Keratinocyte (primary cell): ENCODE measurements at regions not wholly inside any gene's neighbourhood (a gene's known extent, or its start where the extent isn't known, plus 50 kb on each side); places are given as distances from the start of the nearest gene placed in this dataset.

Experiments
- DNase-seq: peaks from one replicate; pipeline ENCODE4 v3.0.0-alpha.2; 2011; ENCODE audit warnings: low read depth, missing footprints, low spot score
- FAIRE-seq: peaks from 2 replicates; lab custom pipeline; 2011; peaks lifted over from hg19 to GRCh38; lab: Jason Lieb, UNC
- H2AFZ ChIP-seq: 2 replicates; pipeline ENCODE4 v1.6.0; 2012; ENCODE audit warnings: low read length, control low read depth, inconsistent platforms; ENCODE audit not compliant: control insufficient read depth
- H3K27ac ChIP-seq: 2 replicates; pipeline ENCODE4 v1.5.1; 2011; ENCODE audit warnings: low read length; ENCODE audit not compliant: control insufficient read depth, insufficient read depth
- H3K27me3 ChIP-seq: 3 replicates; pipeline ENCODE4 v1.6.0; 2011; ENCODE audit warnings: low read length; ENCODE audit not compliant: control insufficient read depth, insufficient read depth; ENCODE audit errors: extremely low read depth
- H3K36me3 ChIP-seq, 2 experiments: 2 replicates in 1 of 2; 3 replicates in 1 of 2; pipeline ENCODE4 v1.5.1; 2011; ENCODE audit warnings: low read length in 2 of 2, mild to moderate bottlenecking in 1 of 2; ENCODE audit not compliant: control insufficient read depth in 2 of 2, insufficient read depth in 2 of 2; ENCODE audit errors: extremely low read depth in 1 of 2
- H3K4me1 ChIP-seq: 3 replicates; pipeline ENCODE4 v1.5.1; 2011; ENCODE audit warnings: low read length; ENCODE audit not compliant: control insufficient read depth, insufficient read depth; ENCODE audit errors: extremely low read depth
- H3K4me2 ChIP-seq: 3 replicates; pipeline ENCODE4 v1.6.0; 2011; ENCODE audit warnings: low read depth, low read length; ENCODE audit not compliant: control insufficient read depth, insufficient read depth; ENCODE audit errors: extremely low read depth
- H3K4me3 ChIP-seq, 3 experiments: fragments of 200-600 bp in 1 of 3; sonication (generic) in 1 of 3; 2 replicates in 2 of 3; 3 replicates in 1 of 3; pipeline ENCODE4 v1.5.1; 2011 to 2016; ENCODE audit warnings: low read length in 3 of 3, mild to moderate bottlenecking in 3 of 3, control low read depth in 2 of 3, inconsistent platforms in 1 of 3, low read depth in 1 of 3, mixed read lengths in 1 of 3, mixed run types in 1 of 3, moderate library complexity in 1 of 3; ENCODE audit not compliant: control insufficient read depth in 2 of 3, insufficient read depth in 2 of 3; ENCODE audit errors: extremely low read depth in 1 of 3
- H3K79me2 ChIP-seq: 2 replicates; pipeline ENCODE4 v1.6.0; 2012; ENCODE audit warnings: low read length; ENCODE audit not compliant: control insufficient read depth, insufficient read depth
- H3K9ac ChIP-seq: 3 replicates; pipeline ENCODE4 v1.6.0; 2011; ENCODE audit warnings: low read length; ENCODE audit not compliant: control insufficient read depth, insufficient read depth; ENCODE audit errors: extremely low read depth
- H3K9me1 ChIP-seq: 3 replicates; pipeline ENCODE4 v1.6.0; 2011; ENCODE audit warnings: low read length; ENCODE audit not compliant: control insufficient read depth, insufficient read depth; ENCODE audit errors: extremely low read depth
- H3K9me3 ChIP-seq: 2 replicates; pipeline ENCODE4 v1.5.1; 2012; ENCODE audit warnings: low read depth, low read length; ENCODE audit not compliant: control insufficient read depth
- H4K20me1 ChIP-seq: 3 replicates; pipeline ENCODE4 v1.6.0; 2011; ENCODE audit warnings: low read length; ENCODE audit not compliant: control insufficient read depth, insufficient read depth; ENCODE audit errors: extremely low read depth
- CTCF ChIP-seq, 3 experiments: IDR thresholded peaks in 1 of 3; conservative IDR thresholded peaks in 1 of 3; optimal IDR thresholded peaks in 1 of 3; 2 replicates in 2 of 3; 3 replicates in 1 of 3; pipeline versions ENCODE3 to v1.5.1; 2011; ENCODE audit warnings: low read length in 3 of 3, mild to moderate bottlenecking in 3 of 3, moderate library complexity in 2 of 3, control low read depth in 1 of 3, inconsistent platforms in 1 of 3; ENCODE audit not compliant: insufficient read depth in 2 of 3; ENCODE audit errors: extremely low read depth in 1 of 3
- EZH2 ChIP-seq: IDR thresholded peaks from one replicate; pipeline ENCODE4 v1.6.1; 2012; ENCODE audit warnings: inconsistent platforms, mild to moderate bottlenecking, low read length, moderate library complexity
- dilution Hi-C: fragments of 300-500 bp; cut with MboI; formaldehyde crosslinking; loops from one replicate; pipeline ENCODE4 v1.7.0; 2020; ENCODE audit warnings: low sequenced_read_pairs; ENCODE audit not compliant: extremely low pct_ligation_motif_present

GRCh38 chr15:88745696-88746095 is 57.5 kb upstream of the ACAN start:
- H3K4me2 ChIP-seq: no peak overlapping the region
- H2AFZ ChIP-seq: no peak overlapping the region
- dilution Hi-C loops: no loop called here
- no peaks in the 10 kb centered on the region for H3K79me2 ChIP-seq
- H3K36me3 ChIP-seq: no peaks in the 10 kb centered on the region
- H3K9me3 ChIP-seq: no peaks in the 10 kb centered on the region
- no peak overlapping the region for H3K27ac ChIP-seq
- no peak for DNase-seq
- no peak for TF ChIP-seq EZH2
- TF ChIP-seq CTCF (optimal IDR thresholded peaks at IDR 0.05 in 1 of 3, IDR thresholded peaks at IDR 0.05 in 1 of 3, conservative IDR thresholded peaks at IDR 0.05 in 1 of 3; ENCODE audit: extremely low read depth in 1 of 3, insufficient read depth in 2 of 3, low read length in 3 of 3): no peak
- FAIRE-seq: no peak
- H3K9ac ChIP-seq: no peak overlapping the region
- peaks cover 8% of the 10 kb centered on the region for H3K27me3 ChIP-seq
- H3K9me1 ChIP-seq: no peaks in the 10 kb centered on the region
- no peaks in the 10 kb centered on the region for H3K4me1 ChIP-seq
- H3K4me3 ChIP-seq: no peak overlapping the region
- H4K20me1 ChIP-seq: no peaks in the 10 kb centered on the region

GRCh38 chr15:88746451-88746850 is 56.8 kb upstream of the ACAN start:
- no peak overlapping the region for H3K4me2 ChIP-seq
- H3K27ac ChIP-seq: no peak overlapping the region
- H3K27me3 ChIP-seq: peaks cover 8% of the 10 kb centered on the region
- H4K20me1 ChIP-seq: no peaks in the 10 kb centered on the region
- H3K9me3 ChIP-seq: no peaks in the 10 kb centered on the region
- no peak overlapping the region for H3K4me3 ChIP-seq
- no peaks in the 10 kb centered on the region for H3K4me1 ChIP-seq
- H3K9ac ChIP-seq: no peak overlapping the region
- H3K36me3 ChIP-seq: no peaks in the 10 kb centered on the region
- TF ChIP-seq CTCF (optimal IDR thresholded peaks at IDR 0.05 in 1 of 3, IDR thresholded peaks at IDR 0.05 in 1 of 3, conservative IDR thresholded peaks at IDR 0.05 in 1 of 3; ENCODE audit: extremely low read depth in 1 of 3, insufficient read depth in 2 of 3, low read length in 3 of 3) (no peak), EZH2 (no peak)
- FAIRE-seq (no peak), DNase-seq (no peak)
- H3K79me2 ChIP-seq: no peaks in the 10 kb centered on the region
- dilution Hi-C loops: no loop called here
- H3K9me1 ChIP-seq: no peaks in the 10 kb centered on the region
- no peak overlapping the region for H2AFZ ChIP-seq
